Parathyroid adenoma (tissue), 2 donors: ENCODE measurements at regions not wholly inside any gene's neighbourhood (a gene's known extent, or its start where the extent isn't known, plus 50 kb on each side); places are given as distances from the start of the nearest gene placed in this dataset.

ENCODE experiments used
- H2AFZ ChIP-seq: fragments of 300-600 bp; sonication (generic); one replicate; pipeline ENCODE4 v1.7.0; 2017; ENCODE audit warnings: antibody characterized with exemption, mild to moderate bottlenecking
- H3K27ac ChIP-seq: fragments of 300-600 bp; sonication (generic); one replicate; pipeline ENCODE4 v1.7.0; 2017
- H3K27me3 ChIP-seq: fragments of 300-600 bp; sonication (generic); one replicate; pipeline ENCODE4 v1.7.0; 2017; ENCODE audit warnings: low read length; ENCODE audit not compliant: control insufficient read depth, insufficient read depth
- H3K36me3 ChIP-seq: fragments of 300-600 bp; sonication (generic); one replicate; pipeline ENCODE4 v1.7.0; 2017; ENCODE audit warnings: low read length; ENCODE audit not compliant: control insufficient read depth, insufficient read depth
- H3K4me1 ChIP-seq: fragments of 300-600 bp; sonication (generic); one replicate; pipeline ENCODE4 v1.7.0; 2017; ENCODE audit warnings: control low read depth
- H3K4me2 ChIP-seq: fragments of 300-600 bp; sonication (generic); one replicate; pipeline ENCODE4 v1.7.0; 2017; ENCODE audit warnings: low read length
- H3K4me3 ChIP-seq: fragments of 300-600 bp; sonication (generic); one replicate; pipeline ENCODE4 v1.7.0; 2017; ENCODE audit warnings: low read depth, low read length
- H3K79me2 ChIP-seq: fragments of 300-600 bp; sonication (generic); one replicate; pipeline ENCODE4 v1.7.0; 2017; ENCODE audit warnings: control low read depth
- H3K9ac ChIP-seq: fragments of 300-600 bp; sonication (generic); one replicate; pipeline ENCODE4 v1.7.0; 2017; ENCODE audit warnings: mild to moderate bottlenecking
- H3K9me3 ChIP-seq: fragments of 300-600 bp; sonication (generic); one replicate; pipeline ENCODE4 v1.7.0; 2017; ENCODE audit warnings: low read length; ENCODE audit not compliant: control insufficient read depth
- TF ChIP-seq, protein P1 (sequence below): fragments of 300-600 bp; sonication (generic); IDR thresholded peaks from one replicate; pipeline ENCODE4 v1.7.0; 2017; ENCODE audit warnings: antibody characterized with exemption, mild to moderate bottlenecking
- donor health status: primary hyperparathyroidism.

DNA sequence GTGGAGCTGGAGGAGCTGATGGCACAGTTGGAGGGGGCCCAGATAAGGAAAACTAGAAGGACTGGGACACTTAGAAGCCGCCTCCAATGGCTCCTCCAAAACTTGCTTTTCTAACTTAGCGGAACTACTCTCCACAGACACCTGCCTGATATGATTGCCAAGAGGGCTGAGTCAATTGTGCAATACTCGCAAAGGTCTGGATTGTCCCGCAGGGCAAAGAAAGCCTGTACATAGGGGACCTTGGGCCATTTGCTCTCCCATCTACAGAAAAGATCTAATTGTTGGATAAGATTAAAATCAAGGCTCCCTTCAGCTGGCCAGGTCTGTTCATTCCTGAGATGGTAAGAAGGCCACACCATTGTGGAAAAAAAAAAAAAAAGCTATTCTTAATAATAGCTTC, 69.7 kb upstream of the ATP11B start:
- peak overlapping the region; percentile 25 for H2AFZ ChIP-seq
- H3K27me3 ChIP-seq = no peaks in the 10 kb centered on the region
- H3K79me2 ChIP-seq = no peaks in the 10 kb centered on the region
- H3K4me2 ChIP-seq = no peak overlapping the region
- H3K4me1 ChIP-seq = no peaks in the 10 kb centered on the region
- TF ChIP-seq, protein P1, sequence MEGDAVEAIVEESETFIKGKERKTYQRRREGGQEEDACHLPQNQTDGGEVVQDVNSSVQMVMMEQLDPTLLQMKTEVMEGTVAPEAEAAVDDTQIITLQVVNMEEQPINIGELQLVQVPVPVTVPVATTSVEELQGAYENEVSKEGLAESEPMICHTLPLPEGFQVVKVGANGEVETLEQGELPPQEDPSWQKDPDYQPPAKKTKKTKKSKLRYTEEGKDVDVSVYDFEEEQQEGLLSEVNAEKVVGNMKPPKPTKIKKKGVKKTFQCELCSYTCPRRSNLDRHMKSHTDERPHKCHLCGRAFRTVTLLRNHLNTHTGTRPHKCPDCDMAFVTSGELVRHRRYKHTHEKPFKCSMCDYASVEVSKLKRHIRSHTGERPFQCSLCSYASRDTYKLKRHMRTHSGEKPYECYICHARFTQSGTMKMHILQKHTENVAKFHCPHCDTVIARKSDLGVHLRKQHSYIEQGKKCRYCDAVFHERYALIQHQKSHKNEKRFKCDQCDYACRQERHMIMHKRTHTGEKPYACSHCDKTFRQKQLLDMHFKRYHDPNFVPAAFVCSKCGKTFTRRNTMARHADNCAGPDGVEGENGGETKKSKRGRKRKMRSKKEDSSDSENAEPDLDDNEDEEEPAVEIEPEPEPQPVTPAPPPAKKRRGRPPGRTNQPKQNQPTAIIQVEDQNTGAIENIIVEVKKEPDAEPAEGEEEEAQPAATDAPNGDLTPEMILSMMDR = no peak
- H3K4me3 ChIP-seq = no peak overlapping the region
- H3K9ac ChIP-seq = no peak overlapping the region
- no peaks in the 10 kb centered on the region for H3K9me3 ChIP-seq
- H3K36me3 ChIP-seq = no peaks in the 10 kb centered on the region
- H3K27ac ChIP-seq = no peak overlapping the region

GRCh38 chr3:182725372-182726251, 67.7 kb upstream of the ATP11B start:
- Histone ChIP-seq H3K79me2 (no peaks in the 10 kb centered on the region), H3K9ac (no peak overlapping the region), H3K4me2 (no peak overlapping the region), H3K4me1 (no peaks in the 10 kb centered on the region), H3K36me3 (no peaks in the 10 kb centered on the region), H3K9me3 (no peaks in the 10 kb centered on the region), H2AFZ (no peak overlapping the region), H3K27me3 (no peaks in the 10 kb centered on the region), H3K27ac (no peak overlapping the region), H3K4me3 (no peak overlapping the region)
- TF ChIP-seq, protein P1 = no peak

DNA sequence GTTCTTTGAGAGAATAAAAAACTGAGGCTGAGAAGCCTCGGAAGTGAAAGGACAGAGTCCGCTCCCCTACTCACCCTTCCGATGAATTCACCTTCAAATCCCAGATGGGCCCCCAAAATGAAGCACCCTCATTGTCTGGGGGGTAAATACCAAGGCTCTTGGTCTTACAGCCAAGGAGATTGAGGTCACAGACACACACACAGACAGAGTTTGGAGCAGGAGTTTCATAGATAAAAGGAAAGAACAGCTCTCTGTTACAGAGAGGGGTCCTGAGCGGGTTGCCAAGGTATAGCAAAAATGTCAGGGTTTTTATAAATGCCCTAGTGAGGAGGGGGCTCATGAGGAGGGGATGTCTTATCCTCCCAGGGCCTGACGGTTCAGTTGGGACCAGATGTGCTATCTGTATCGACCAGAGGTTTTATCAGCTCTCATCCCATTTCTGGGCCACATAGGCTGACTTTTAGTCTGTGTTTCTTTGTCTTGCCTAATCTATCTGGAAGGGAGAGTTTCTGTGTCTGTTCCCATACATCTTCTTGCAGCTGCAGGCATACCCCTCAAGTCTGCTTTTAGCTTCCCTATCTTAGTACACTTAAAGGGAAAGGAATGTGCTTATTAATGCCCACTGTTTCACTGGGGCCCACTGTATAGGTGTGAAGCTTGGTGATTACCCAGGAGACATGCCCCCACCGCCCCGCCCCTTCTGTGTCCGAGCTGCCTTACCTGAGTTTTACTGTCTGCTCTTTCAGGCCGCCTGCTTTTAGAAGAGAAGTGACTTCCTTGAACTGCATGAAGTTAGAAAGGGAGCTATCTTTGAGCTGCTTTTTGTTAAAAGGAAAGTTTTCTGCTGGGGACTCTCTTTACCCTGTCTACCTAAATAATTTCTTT, 66.8 kb upstream of the ATP11B start:
- no peak overlapping the region for H3K4me2 ChIP-seq
- H3K9me3 ChIP-seq = no peaks in the 10 kb centered on the region
- H3K4me1 ChIP-seq = no peaks in the 10 kb centered on the region
- no peaks in the 10 kb centered on the region for H3K36me3 ChIP-seq
- no peaks in the 10 kb centered on the region for H3K27me3 ChIP-seq
- H3K9ac ChIP-seq = no peak overlapping the region
- H3K27ac ChIP-seq = no peak overlapping the region
- no peak overlapping the region for H2AFZ ChIP-seq
- no peak overlapping the region for H3K4me3 ChIP-seq
- no peaks in the 10 kb centered on the region for H3K79me2 ChIP-seq
- TF ChIP-seq, protein P1 = no peak

DNA sequence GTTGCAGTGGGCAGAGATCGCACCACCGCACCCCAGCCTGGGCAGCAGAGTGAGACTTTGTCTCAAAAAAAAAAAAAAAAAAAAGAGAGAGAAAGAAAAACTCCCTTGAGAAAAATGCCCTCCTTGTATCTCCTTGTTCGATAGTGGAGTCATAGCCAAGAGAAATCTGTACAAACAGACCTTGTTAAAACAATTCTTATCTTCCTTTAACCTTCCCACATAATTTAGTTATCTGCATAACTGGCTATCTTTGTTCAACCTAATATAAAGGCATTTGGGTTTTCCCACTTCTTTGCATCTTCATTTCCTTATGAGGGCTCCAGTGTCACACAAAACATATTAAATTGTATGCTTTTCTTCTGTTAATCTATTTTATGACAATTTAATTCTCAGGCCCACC, 65.1 kb upstream of the ATP11B start:
- Histone ChIP-seq H3K36me3 (no peaks in the 10 kb centered on the region), H3K9me3 (no peaks in the 10 kb centered on the region), H3K27me3 (no peaks in the 10 kb centered on the region), H3K4me2 (no peak overlapping the region), H3K27ac (no peak overlapping the region), H3K9ac (no peak overlapping the region), H3K4me1 (no peaks in the 10 kb centered on the region), H2AFZ (no peak overlapping the region), H3K4me3 (no peak overlapping the region), H3K79me2 (no peaks in the 10 kb centered on the region)
- TF ChIP-seq, protein P1 = no peak
